GM12878 (cell line): ENCODE measurements at regions not wholly inside any gene's neighbourhood (a gene's known extent, or its start where the extent isn't known, plus 50 kb on each side); places are given as distances from the start of the nearest gene placed in this dataset.

ENCODE experiments used
- ATAC-seq: fragments of 200-7000 bp; cut with Tn5 transposase; 3 replicates; pipeline ENCODE4 v1.9.1; 2020; ENCODE audit warnings: mild to moderate bottlenecking, moderate library complexity
- BruUV-seq: library from RNA; stranded (reverse); fragments of 400-500 nt; replicated peaks from 2 replicates; lab custom pipeline; 2021; lab: Mats Ljungman, UMichigan
- CTCF ChIA-PET: fragments of 300-600 bp; sonication (Branson Sonifier 250); formaldehyde crosslinking; extraction: SDS; loops from one replicate; lab custom pipeline; 2021; ENCODE audit warnings: inconsistent platforms; lab: Yijun Ruan, JAX
- POLR2A ChIA-PET: fragments of 350-600 bp; formaldehyde crosslinking; extraction: SDS; loops from one replicate; lab custom pipeline; 2021; ENCODE audit warnings: inconsistent platforms; lab: Charles Lee
- RAD21 ChIA-PET: fragments of 300-600 bp; sonication (Branson Sonifier 250); formaldehyde crosslinking; loops from one replicate; lab custom pipeline; 2023; ENCODE audit warnings: antibody characterized with exemption; ENCODE audit not compliant: unreplicated experiment; lab: Charles Lee
- SMC1A ChIA-PET: fragments of 300-600 bp; sonication (Branson Sonifier 250); formaldehyde crosslinking; loops from one replicate; lab custom pipeline; 2023; ENCODE audit not compliant: unreplicated experiment, uncharacterized antibody; lab: Charles Lee
- DNase-seq: peaks from one replicate; pipeline ENCODE4 v3.0.0-alpha.2; 2011; ENCODE audit warnings: low read depth, low spot score
- FAIRE-seq: peaks from 3 replicates; lab custom pipeline; 2011; peaks lifted over from hg19 to GRCh38; lab: Jason Lieb, UNC
- H2AFZ ChIP-seq: 2 replicates; pipeline ENCODE4 v1.6.0; 2011; ENCODE audit warnings: low read depth, low read length, control low read depth; ENCODE audit not compliant: control insufficient read depth
- H3K27ac ChIP-seq: 2 replicates; pipeline ENCODE4 v1.5.1; 2011; ENCODE audit warnings: control low read depth; ENCODE audit not compliant: control insufficient read depth, insufficient read depth
- H3K27me3 ChIP-seq, 2 experiments: replicated peaks in 1 of 2; 2 replicates each; pipeline versions ENCODE4 v1.6.0 to v1.6.1; 2011; ENCODE audit warnings: low read length in 1 of 2; ENCODE audit not compliant: control insufficient read depth in 2 of 2, insufficient read depth in 2 of 2
- H3K36me3 ChIP-seq, 2 experiments: 2 replicates each; pipeline ENCODE4 v1.5.1; 2011; ENCODE audit warnings: low read length in 1 of 2; ENCODE audit not compliant: control insufficient read depth in 2 of 2, insufficient read depth in 2 of 2
- H3K4me1 ChIP-seq: 2 replicates; pipeline ENCODE4 v1.6.1; 2011; ENCODE audit warnings: mild to moderate bottlenecking, low read length, moderate library complexity, mixed read lengths; ENCODE audit not compliant: control insufficient read depth, insufficient read depth
- H3K4me2 ChIP-seq: 2 replicates; pipeline ENCODE4 v1.6.0; 2011; ENCODE audit warnings: control low read depth; ENCODE audit not compliant: control insufficient read depth, insufficient read depth
- H3K4me3 ChIP-seq: fragments of 200-600 bp; sonication (generic); 2 replicates; pipeline ENCODE4 v1.5.1; 2016
- H3K79me2 ChIP-seq: 2 replicates; pipeline ENCODE4 v1.6.0; 2011; ENCODE audit warnings: low read length; ENCODE audit not compliant: control insufficient read depth, insufficient read depth
- H3K9ac ChIP-seq: 2 replicates; pipeline ENCODE4 v1.8.0; 2011; ENCODE audit warnings: low read length, control low read depth, mixed read lengths; ENCODE audit not compliant: control insufficient read depth, insufficient read depth
- H3K9me3 ChIP-seq: replicated peaks from 3 replicates; pipeline ENCODE4 v1.5.1; 2011; ENCODE audit warnings: mild to moderate bottlenecking, low read length; ENCODE audit not compliant: control insufficient read depth, insufficient read depth
- H4K20me1 ChIP-seq: 2 replicates; pipeline ENCODE4 v1.6.0; 2011; ENCODE audit not compliant: control insufficient read depth, insufficient read depth
- BCL3 ChIP-seq: IDR thresholded peaks from 2 replicates; pipeline ENCODE4 v1.6.1; 2011; ENCODE audit warnings: borderline replicate concordance, low read depth, mild to moderate bottlenecking, moderate library complexity, low read length; ENCODE audit not compliant: insufficient read depth, poor library complexity, severe bottlenecking
- CEBPB ChIP-seq, 2 experiments: fragments of 150-350 bp in 1 of 2; IDR thresholded peaks; 2 replicates each; pipeline ENCODE4 v1.6.1; 2012 to 2014; ENCODE audit warnings: low read depth in 2 of 2, low read length in 2 of 2, borderline replicate concordance in 1 of 2, inconsistent platforms in 1 of 2
- CREB1 ChIP-seq: IDR thresholded peaks from 2 replicates; pipeline ENCODE4 v1.6.1; 2012; ENCODE audit warnings: low read depth, mild to moderate bottlenecking, inconsistent platforms
- CREM ChIP-seq: IDR thresholded peaks from 2 replicates; pipeline ENCODE4 v1.6.1; 2014; ENCODE audit warnings: antibody characterized with exemption, low read depth
- E2F4 ChIP-seq: IDR thresholded peaks from 2 replicates; pipeline ENCODE4 v1.6.1; 2012; ENCODE audit warnings: low read depth, low read length, improper control_type of control experiment
- GATAD2B ChIP-seq: fragments of 450-650 bp; conservative IDR thresholded peaks from 2 replicates; pipeline ENCODE4 v1.6.1; 2017; ENCODE audit warnings: low read depth, mild to moderate bottlenecking, moderate library complexity
- PKNOX1 ChIP-seq: fragments of 450-650 bp; IDR thresholded peaks from 2 replicates; pipeline ENCODE4 v1.6.1; 2016; ENCODE audit warnings: mild to moderate bottlenecking
- SIN3A ChIP-seq: IDR thresholded peaks from 2 replicates; pipeline ENCODE4 v1.6.1; 2012; ENCODE audit warnings: low read depth, low read length, improper control_type of control experiment
- SPI1 ChIP-seq: IDR thresholded peaks from 2 replicates; pipeline ENCODE4 v1.6.1; 2011; ENCODE audit warnings: low read depth, mild to moderate bottlenecking, low read length, moderate library complexity, borderline replicate concordance; ENCODE audit not compliant: insufficient read depth
- STAT3 ChIP-seq: IDR thresholded peaks from 2 replicates; pipeline ENCODE4 v1.6.1; 2011; ENCODE audit warnings: low read depth, low read length, improper control_type of control experiment
- TARDBP ChIP-seq: IDR thresholded peaks from 2 replicates; pipeline ENCODE4 v1.6.1; 2016; ENCODE audit warnings: borderline replicate concordance
- TCF12 ChIP-seq: IDR thresholded peaks from 2 replicates; pipeline ENCODE4 v1.6.1; 2011; ENCODE audit warnings: low read depth, mild to moderate bottlenecking, low read length
- WGBS: methylation state at CpG from one replicate; pipeline ENCODE4 v1.1.6; 2016; ENCODE audit warnings: low lambda C conversion rate; ENCODE audit not compliant: insufficient replicate concordance, insufficient coverage; ENCODE audit errors: missing lambda C conversion rate; 5-methylcytosine and 5-hydroxymethylcytosine counted together
- in situ Hi-C: fragments of 300-500 bp; cut with MboI; formaldehyde crosslinking; loops from 9 replicates; pipeline ENCODE4 v1.14.3; 2018; ENCODE audit warnings: mixed read lengths
- intact Hi-C: fragments of 100-400 bp; cut with micrococcal nuclease; formaldehyde crosslinking; loops from one replicate; pipeline ENCODE4 v1.14.2; 2022; ENCODE audit not compliant: unreplicated experiment
- TF ChIP-seq, protein P1 (sequence below): fragments of 150-350 bp; IDR thresholded peaks from 2 replicates; pipeline ENCODE4 v1.6.1; 2016; ENCODE audit warnings: low read depth, low read length
- TF ChIP-seq, protein P2 (sequence below): fragments of 450-650 bp; IDR thresholded peaks from 2 replicates; pipeline ENCODE4 v1.6.1; 2017; ENCODE audit warnings: mild to moderate bottlenecking, moderate library complexity

GRCh38 chr3:181183764-181184163, 194.2 kb upstream of the DNAJC19 start:
- no peaks in the 10 kb centered on the region for H3K27me3 ChIP-seq
- CTCF ChIA-PET: no interaction called here
- no peaks in the 10 kb centered on the region for H3K79me2 ChIP-seq
- DNase-seq (no peak), ATAC-seq (no peak), FAIRE-seq (no peak)
- no peak overlapping the region for H2AFZ ChIP-seq
- H3K36me3 ChIP-seq: no peaks in the 10 kb centered on the region
- H3K4me1 ChIP-seq: no peaks in the 10 kb centered on the region
- H3K4me2 ChIP-seq: no peak overlapping the region
- no peak overlapping the region for H3K27ac ChIP-seq
- intact Hi-C loops (no loop called here), in situ Hi-C loops (no loop called here)
- no peaks in the 10 kb centered on the region for H3K9me3 ChIP-seq
- H3K9ac ChIP-seq: no peak overlapping the region
- no peaks in the 10 kb centered on the region for H4K20me1 ChIP-seq
- POLR2A ChIA-PET: no interaction called here
- SMC1A ChIA-PET: no interaction called here
- 81% methylated on average over 1 of the region's 1 CpG for WGBS
- BruUV-seq: no TSS peak
- H3K4me3 ChIP-seq: no peak overlapping the region
- RAD21 ChIA-PET: no interaction called here
- TF ChIP-seq, protein P1, sequence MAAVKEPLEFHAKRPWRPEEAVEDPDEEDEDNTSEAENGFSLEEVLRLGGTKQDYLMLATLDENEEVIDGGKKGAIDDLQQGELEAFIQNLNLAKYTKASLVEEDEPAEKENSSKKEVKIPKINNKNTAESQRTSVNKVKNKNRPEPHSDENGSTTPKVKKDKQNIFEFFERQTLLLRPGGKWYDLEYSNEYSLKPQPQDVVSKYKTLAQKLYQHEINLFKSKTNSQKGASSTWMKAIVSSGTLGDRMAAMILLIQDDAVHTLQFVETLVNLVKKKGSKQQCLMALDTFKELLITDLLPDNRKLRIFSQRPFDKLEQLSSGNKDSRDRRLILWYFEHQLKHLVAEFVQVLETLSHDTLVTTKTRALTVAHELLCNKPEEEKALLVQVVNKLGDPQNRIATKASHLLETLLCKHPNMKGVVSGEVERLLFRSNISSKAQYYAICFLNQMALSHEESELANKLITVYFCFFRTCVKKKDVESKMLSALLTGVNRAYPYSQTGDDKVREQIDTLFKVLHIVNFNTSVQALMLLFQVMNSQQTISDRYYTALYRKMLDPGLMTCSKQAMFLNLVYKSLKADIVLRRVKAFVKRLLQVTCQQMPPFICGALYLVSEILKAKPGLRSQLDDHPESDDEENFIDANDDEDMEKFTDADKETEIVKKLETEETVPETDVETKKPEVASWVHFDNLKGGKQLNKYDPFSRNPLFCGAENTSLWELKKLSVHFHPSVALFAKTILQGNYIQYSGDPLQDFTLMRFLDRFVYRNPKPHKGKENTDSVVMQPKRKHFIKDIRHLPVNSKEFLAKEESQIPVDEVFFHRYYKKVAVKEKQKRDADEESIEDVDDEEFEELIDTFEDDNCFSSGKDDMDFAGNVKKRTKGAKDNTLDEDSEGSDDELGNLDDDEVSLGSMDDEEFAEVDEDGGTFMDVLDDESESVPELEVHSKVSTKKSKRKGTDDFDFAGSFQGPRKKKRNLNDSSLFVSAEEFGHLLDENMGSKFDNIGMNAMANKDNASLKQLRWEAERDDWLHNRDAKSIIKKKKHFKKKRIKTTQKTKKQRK: no peak
- TF ChIP-seq SIN3A (no peak), STAT3 (no peak), SPI1 (no peak), E2F4 (no peak), GATAD2B (no peak), CREM (no peak), CEBPB (IDR thresholded peaks at IDR 0.05; ENCODE audit: borderline replicate concordance in 1 of 2, low read depth in 2 of 2, low read length in 2 of 2) (no peak), TARDBP (no peak), BCL3 (no peak), TCF12 (no peak), PKNOX1 (no peak), CREB1 (no peak)
- TF ChIP-seq, protein P2, sequence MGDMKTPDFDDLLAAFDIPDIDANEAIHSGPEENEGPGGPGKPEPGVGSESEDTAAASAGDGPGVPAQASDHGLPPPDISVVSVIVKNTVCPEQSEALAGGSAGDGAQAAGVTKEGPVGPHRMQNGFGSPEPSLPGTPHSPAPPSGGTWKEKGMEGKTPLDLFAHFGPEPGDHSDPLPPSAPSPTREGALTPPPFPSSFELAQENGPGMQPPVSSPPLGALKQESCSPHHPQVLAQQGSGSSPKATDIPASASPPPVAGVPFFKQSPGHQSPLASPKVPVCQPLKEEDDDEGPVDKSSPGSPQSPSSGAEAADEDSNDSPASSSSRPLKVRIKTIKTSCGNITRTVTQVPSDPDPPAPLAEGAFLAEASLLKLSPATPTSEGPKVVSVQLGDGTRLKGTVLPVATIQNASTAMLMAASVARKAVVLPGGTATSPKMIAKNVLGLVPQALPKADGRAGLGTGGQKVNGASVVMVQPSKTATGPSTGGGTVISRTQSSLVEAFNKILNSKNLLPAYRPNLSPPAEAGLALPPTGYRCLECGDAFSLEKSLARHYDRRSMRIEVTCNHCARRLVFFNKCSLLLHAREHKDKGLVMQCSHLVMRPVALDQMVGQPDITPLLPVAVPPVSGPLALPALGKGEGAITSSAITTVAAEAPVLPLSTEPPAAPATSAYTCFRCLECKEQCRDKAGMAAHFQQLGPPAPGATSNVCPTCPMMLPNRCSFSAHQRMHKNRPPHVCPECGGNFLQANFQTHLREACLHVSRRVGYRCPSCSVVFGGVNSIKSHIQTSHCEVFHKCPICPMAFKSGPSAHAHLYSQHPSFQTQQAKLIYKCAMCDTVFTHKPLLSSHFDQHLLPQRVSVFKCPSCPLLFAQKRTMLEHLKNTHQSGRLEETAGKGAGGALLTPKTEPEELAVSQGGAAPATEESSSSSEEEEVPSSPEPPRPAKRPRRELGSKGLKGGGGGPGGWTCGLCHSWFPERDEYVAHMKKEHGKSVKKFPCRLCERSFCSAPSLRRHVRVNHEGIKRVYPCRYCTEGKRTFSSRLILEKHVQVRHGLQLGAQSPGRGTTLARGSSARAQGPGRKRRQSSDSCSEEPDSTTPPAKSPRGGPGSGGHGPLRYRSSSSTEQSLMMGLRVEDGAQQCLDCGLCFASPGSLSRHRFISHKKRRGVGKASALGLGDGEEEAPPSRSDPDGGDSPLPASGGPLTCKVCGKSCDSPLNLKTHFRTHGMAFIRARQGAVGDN: no peak
